ENCODE measurements at regions not wholly inside any gene's neighbourhood (a gene's known extent, or its start where the extent isn't known, plus 50 kb on each side); places are given as distances from the start of the nearest gene placed in this dataset.
A peak's percentile ranks its signal among the peaks of the same experiment; 100 is the strongest.

- H2BK15ac ChIP-seq (ENCODE audit: low read depth, poor library complexity, severe bottlenecking), result no peak overlapping the region
- H2BK5ac ChIP-seq (ENCODE audit: low read depth, low read length, poor library complexity, severe bottlenecking), result no peak overlapping the region
- H3K27me3 ChIP-seq (ENCODE audit: control insufficient read depth in 1 of 2, insufficient read depth in 1 of 2, low read length in 2 of 2), result no peaks in the 10 kb centered on the region
- no peak overlapping the region for H3K4ac ChIP-seq (ENCODE audit: low read depth in 1 of 2, low read length in 2 of 2)
- peak overlapping the region; percentile 69 for H2AK5ac ChIP-seq (ENCODE audit: low read length, severe bottlenecking)
- H3K79me1 ChIP-seq (replicated peaks; ENCODE audit: low read length, poor library complexity, severe bottlenecking), result peaks cover 2% of the 10 kb centered on the region
- no peak overlapping the region for H3K27ac ChIP-seq (ENCODE audit: low read length, poor library complexity, severe bottlenecking)
- H3K4me1 ChIP-seq (ENCODE audit: control insufficient read depth, insufficient read depth, low read depth, low read length), result peaks cover 7% of the 10 kb centered on the region
- no peak overlapping the region for H3K4me3 ChIP-seq (ENCODE audit: insufficient read depth in 1 of 2, low read depth in 1 of 2, low read length in 2 of 2)
- no peak overlapping the region for H4K8ac ChIP-seq (ENCODE audit: low read length)
- H4K91ac ChIP-seq (ENCODE audit: low read length), result no peak overlapping the region
- no peak overlapping the region for H3K18ac ChIP-seq (ENCODE audit: low read depth in 1 of 2, low read length in 2 of 2)
- no peak overlapping the region for H2AFZ ChIP-seq (ENCODE audit: low read depth, low read length)
- no peak overlapping the region for H2BK120ac ChIP-seq (ENCODE audit: low read depth, low read length)
- H3K4me2 ChIP-seq (ENCODE audit: low read length, poor library complexity, severe bottlenecking), result no peak overlapping the region
- H3K23ac ChIP-seq (ENCODE audit: low read length in 2 of 2), result no peak overlapping the region
- no peak for DNase-seq
- no peak overlapping the region for H3K9ac ChIP-seq (ENCODE audit: low read length)
- no peak overlapping the region for H2BK12ac ChIP-seq (ENCODE audit: low read length in 2 of 2)
- H3K14ac ChIP-seq (ENCODE audit: low read length in 2 of 2), result no peak overlapping the region
- 97% methylated on average over 5 of the region's 7 CpGs for WGBS
- no peaks in the 10 kb centered on the region for H3K9me3 ChIP-seq (ENCODE audit: control insufficient read depth, low read length)
- no peaks in the 10 kb centered on the region for H3K36me3 ChIP-seq (ENCODE audit: control insufficient read depth in 1 of 2, insufficient read depth in 2 of 2, low read depth in 1 of 2, low read length in 2 of 2)
Observed at GRCh38 chr11:86143087-86144030, 74.5 kb upstream of the PICALM start.

GRCh38 chr11:86142170-86142569 lies 73.3 kb upstream of the PICALM start:
- H3K4me3 ChIP-seq (ENCODE audit: insufficient read depth in 1 of 2, low read depth in 1 of 2, low read length in 2 of 2), result no peak overlapping the region
- H2BK12ac ChIP-seq (ENCODE audit: low read length in 2 of 2), result no peak overlapping the region
- no peaks in the 10 kb centered on the region for H3K36me3 ChIP-seq (ENCODE audit: control insufficient read depth in 1 of 2, insufficient read depth in 2 of 2, low read depth in 1 of 2, low read length in 2 of 2)
- H3K27me3 ChIP-seq (ENCODE audit: control insufficient read depth in 1 of 2, insufficient read depth in 1 of 2, low read length in 2 of 2), result no peaks in the 10 kb centered on the region
- peak overlapping the region; percentile 68 for H2AK5ac ChIP-seq (ENCODE audit: low read length, severe bottlenecking)
- H4K91ac ChIP-seq (ENCODE audit: low read length), result no peak overlapping the region
- 100% methylated on average over 1 of the region's 1 CpG for whole genome bisulfite sequencing
- no peak overlapping the region for H3K27ac ChIP-seq (ENCODE audit: low read length, poor library complexity, severe bottlenecking)
- no peak overlapping the region for H2AFZ ChIP-seq (ENCODE audit: low read depth, low read length)
- peaks cover 2% of the 10 kb centered on the region for H3K79me1 ChIP-seq (replicated peaks; ENCODE audit: low read length, poor library complexity, severe bottlenecking)
- no peak overlapping the region for H3K9ac ChIP-seq (ENCODE audit: low read length)
- H3K9me3 ChIP-seq (ENCODE audit: control insufficient read depth, low read length), result no peaks in the 10 kb centered on the region
- no peak for DNase-seq
- H3K4me2 ChIP-seq (ENCODE audit: low read length, poor library complexity, severe bottlenecking), result no peak overlapping the region
- no peak overlapping the region for H3K23ac ChIP-seq (ENCODE audit: low read length in 2 of 2)
- no peak overlapping the region for H2BK5ac ChIP-seq (ENCODE audit: low read depth, low read length, poor library complexity, severe bottlenecking)
- H3K14ac ChIP-seq (ENCODE audit: low read length in 2 of 2), result no peak overlapping the region
- H2BK120ac ChIP-seq (ENCODE audit: low read depth, low read length), result no peak overlapping the region
- no peak overlapping the region for H3K18ac ChIP-seq (ENCODE audit: low read depth in 1 of 2, low read length in 2 of 2)
- peaks cover 7% of the 10 kb centered on the region for H3K4me1 ChIP-seq (ENCODE audit: control insufficient read depth, insufficient read depth, low read depth, low read length)
- no peak overlapping the region for H4K8ac ChIP-seq (ENCODE audit: low read length)
- H3K4ac ChIP-seq (ENCODE audit: low read depth in 1 of 2, low read length in 2 of 2), result no peak overlapping the region
- no peak overlapping the region for H2BK15ac ChIP-seq (ENCODE audit: low read depth, poor library complexity, severe bottlenecking)

GRCh38 chr11:86141727-86142126 lies 72.8 kb upstream of the PICALM start:
- Histone ChIP-seq H2BK120ac (ENCODE audit: low read depth, low read length) (no peak overlapping the region), H2AK5ac (ENCODE audit: low read length, severe bottlenecking) (peak overlapping the region; percentile 81), H2BK12ac (ENCODE audit: low read length in 2 of 2) (no peak overlapping the region), H2BK5ac (ENCODE audit: low read depth, low read length, poor library complexity, severe bottlenecking) (no peak overlapping the region), H3K14ac (ENCODE audit: low read length in 2 of 2) (no peak overlapping the region), H3K79me1 (replicated peaks; ENCODE audit: low read length, poor library complexity, severe bottlenecking) (peaks cover 2% of the 10 kb centered on the region), H4K91ac (ENCODE audit: low read length) (no peak overlapping the region), H3K9ac (ENCODE audit: low read length) (no peak overlapping the region), H3K9me3 (ENCODE audit: control insufficient read depth, low read length) (no peaks in the 10 kb centered on the region), H4K8ac (ENCODE audit: low read length) (no peak overlapping the region), H3K23ac (ENCODE audit: low read length in 2 of 2) (no peak overlapping the region), H2AFZ (ENCODE audit: low read depth, low read length) (no peak overlapping the region), H3K27me3 (ENCODE audit: control insufficient read depth in 1 of 2, insufficient read depth in 1 of 2, low read length in 2 of 2) (no peaks in the 10 kb centered on the region), H3K36me3 (ENCODE audit: control insufficient read depth in 1 of 2, insufficient read depth in 2 of 2, low read depth in 1 of 2, low read length in 2 of 2) (no peaks in the 10 kb centered on the region), H3K27ac (ENCODE audit: low read length, poor library complexity, severe bottlenecking) (no peak overlapping the region), H3K4me3 (ENCODE audit: insufficient read depth in 1 of 2, low read depth in 1 of 2, low read length in 2 of 2) (no peak overlapping the region), H3K4ac (ENCODE audit: low read depth in 1 of 2, low read length in 2 of 2) (no peak overlapping the region), H3K4me1 (ENCODE audit: control insufficient read depth, insufficient read depth, low read depth, low read length) (peaks cover 4% of the 10 kb centered on the region), H3K4me2 (ENCODE audit: low read length, poor library complexity, severe bottlenecking) (no peak overlapping the region), H3K18ac (ENCODE audit: low read depth in 1 of 2, low read length in 2 of 2) (no peak overlapping the region), H2BK15ac (ENCODE audit: low read depth, poor library complexity, severe bottlenecking) (no peak overlapping the region)
- 100% methylated on average over 1 of the region's 1 CpG for WGBS
- DNase-seq, result no peak

GRCh38 chr11:86140334-86140990 lies 71.6 kb upstream of the PICALM start:
- no peak overlapping the region for H2BK5ac ChIP-seq (ENCODE audit: low read depth, low read length, poor library complexity, severe bottlenecking)
- WGBS, result 90% methylated on average over 9 of the region's 10 CpGs
- peaks cover 2% of the 10 kb centered on the region for H3K79me1 ChIP-seq (replicated peaks; ENCODE audit: low read length, poor library complexity, severe bottlenecking)
- H3K9ac ChIP-seq (ENCODE audit: low read length), result no peak overlapping the region
- H2BK12ac ChIP-seq (ENCODE audit: low read length in 2 of 2), result no peak overlapping the region
- H2AFZ ChIP-seq (ENCODE audit: low read depth, low read length), result no peak overlapping the region
- peak overlapping the region; percentile 61 for H2AK5ac ChIP-seq (ENCODE audit: low read length, severe bottlenecking)
- no peak overlapping the region for H3K4me2 ChIP-seq (ENCODE audit: low read length, poor library complexity, severe bottlenecking)
- H3K4ac ChIP-seq (ENCODE audit: low read depth in 1 of 2, low read length in 2 of 2), result no peak overlapping the region
- no peak overlapping the region for H3K27ac ChIP-seq (ENCODE audit: low read length, poor library complexity, severe bottlenecking)
- DNase-seq, result no peak
- H3K36me3 ChIP-seq (ENCODE audit: control insufficient read depth in 1 of 2, insufficient read depth in 2 of 2, low read depth in 1 of 2, low read length in 2 of 2), result no peaks in the 10 kb centered on the region
- H3K18ac ChIP-seq (ENCODE audit: low read depth in 1 of 2, low read length in 2 of 2), result no peak overlapping the region
- H4K8ac ChIP-seq (ENCODE audit: low read length), result no peak overlapping the region
- H3K23ac ChIP-seq (ENCODE audit: low read length in 2 of 2), result no peak overlapping the region
- no peak overlapping the region for H3K14ac ChIP-seq (ENCODE audit: low read length in 2 of 2)
- no peaks in the 10 kb centered on the region for H3K4me1 ChIP-seq (ENCODE audit: control insufficient read depth, insufficient read depth, low read depth, low read length)
- H3K9me3 ChIP-seq (ENCODE audit: control insufficient read depth, low read length), result no peaks in the 10 kb centered on the region
- no peak overlapping the region for H4K91ac ChIP-seq (ENCODE audit: low read length)
- H2BK15ac ChIP-seq (ENCODE audit: low read depth, poor library complexity, severe bottlenecking), result no peak overlapping the region
- H3K4me3 ChIP-seq (ENCODE audit: insufficient read depth in 1 of 2, low read depth in 1 of 2, low read length in 2 of 2), result no peak overlapping the region
- no peaks in the 10 kb centered on the region for H3K27me3 ChIP-seq (ENCODE audit: control insufficient read depth in 1 of 2, insufficient read depth in 1 of 2, low read length in 2 of 2)
- no peak overlapping the region for H2BK120ac ChIP-seq (ENCODE audit: low read depth, low read length)
